SH-SY5Y (cell line): ENCODE measurements at regions not wholly inside any gene's neighbourhood (a gene's known extent, or its start where the extent isn't known, plus 50 kb on each side); places are given as distances from the start of the nearest gene placed in this dataset.
A peak's percentile ranks its signal among the peaks of the same experiment; 100 is the strongest.

Source experiments
- GATA2 ChIP-seq: IDR thresholded peaks from 2 replicates; pipeline ENCODE4 v1.6.1; 2011; ENCODE audit warnings: mild to moderate bottlenecking, low read depth, low read length
- GATA3 ChIP-seq: IDR thresholded peaks from 2 replicates; pipeline ENCODE4 v1.6.1; 2011; ENCODE audit warnings: low read depth, mild to moderate bottlenecking, low read length, moderate library complexity

GRCh38 chr6:119661078-119661477 is 311.5 kb upstream of the MAN1A1 start:
- TF ChIP-seq GATA3 (no peak), GATA2 (no peak)

- TF ChIP-seq GATA3: no peak
- TF ChIP-seq GATA2: no peak
Measured at GRCh38 chr6:119658917-119659316, 309.4 kb upstream of the MAN1A1 start.

DNA sequence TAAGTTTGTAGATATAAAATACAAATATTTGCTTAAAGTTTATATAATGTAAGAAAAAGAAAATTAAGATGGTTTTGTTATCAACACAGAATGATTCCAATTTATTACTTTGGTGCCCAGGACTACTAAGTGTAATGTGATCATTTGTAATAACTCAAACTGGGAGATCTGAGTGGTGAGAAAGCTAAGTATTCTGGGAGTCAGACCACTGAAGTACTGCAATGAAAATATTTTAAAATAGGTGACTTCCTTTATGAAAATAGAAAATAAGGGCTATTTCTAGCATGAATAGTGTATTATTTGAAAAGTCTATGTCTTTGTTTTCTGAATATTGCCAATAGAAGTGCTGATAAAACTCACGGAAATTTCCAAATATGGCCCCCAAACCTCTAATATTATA is 305.6 kb upstream of the MAN1A1 start:
- TF ChIP-seq GATA2 (no peak), GATA3 (no peak)

GRCh38 chr6:119653329-119653728 is 303.8 kb upstream of the MAN1A1 start:
- no peak for TF ChIP-seq GATA3
- no peak for TF ChIP-seq GATA2

DNA sequence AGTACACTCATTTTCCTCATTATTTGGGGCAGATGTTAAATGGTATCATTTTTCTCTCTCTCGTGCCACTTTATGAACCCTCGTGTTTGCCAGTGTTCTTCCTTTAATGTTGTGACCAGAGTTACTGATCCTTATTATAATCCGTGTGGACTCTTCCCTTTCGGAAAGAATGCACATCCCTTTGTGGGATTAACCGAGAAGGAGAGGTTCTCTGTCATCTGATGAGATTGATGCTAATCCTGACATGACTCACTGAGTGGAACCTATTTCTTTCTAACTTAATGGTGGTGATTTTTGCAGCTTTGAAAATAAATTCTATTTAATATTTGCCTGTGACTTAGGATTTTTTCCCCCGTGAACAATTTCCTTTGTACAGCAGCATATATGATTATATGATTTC is 300.0 kb upstream of the MAN1A1 start:
- TF ChIP-seq GATA2: no peak
- TF ChIP-seq GATA3: no peak

DNA sequence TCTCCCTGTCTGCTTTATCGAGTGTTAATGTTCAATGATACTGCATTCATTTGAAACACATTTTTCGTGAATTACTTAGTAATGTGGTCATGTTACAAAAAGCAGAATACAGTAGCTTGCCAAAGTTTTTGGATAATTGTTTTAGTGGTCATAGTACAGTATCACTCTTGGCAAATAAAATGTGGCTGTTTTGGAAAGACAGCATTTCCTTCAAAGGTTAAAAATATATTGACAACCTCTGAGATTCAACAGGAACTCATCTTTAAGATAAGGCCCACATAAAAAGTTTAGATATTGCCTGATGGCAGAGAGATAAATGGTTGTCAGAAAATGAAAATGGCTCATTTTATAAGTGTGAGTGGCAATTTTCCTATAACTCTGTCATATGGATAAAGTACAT is 297.7 kb upstream of the MAN1A1 start:
- TF ChIP-seq GATA3 (peak; percentile 85), GATA2 (peak; percentile 64)

DNA sequence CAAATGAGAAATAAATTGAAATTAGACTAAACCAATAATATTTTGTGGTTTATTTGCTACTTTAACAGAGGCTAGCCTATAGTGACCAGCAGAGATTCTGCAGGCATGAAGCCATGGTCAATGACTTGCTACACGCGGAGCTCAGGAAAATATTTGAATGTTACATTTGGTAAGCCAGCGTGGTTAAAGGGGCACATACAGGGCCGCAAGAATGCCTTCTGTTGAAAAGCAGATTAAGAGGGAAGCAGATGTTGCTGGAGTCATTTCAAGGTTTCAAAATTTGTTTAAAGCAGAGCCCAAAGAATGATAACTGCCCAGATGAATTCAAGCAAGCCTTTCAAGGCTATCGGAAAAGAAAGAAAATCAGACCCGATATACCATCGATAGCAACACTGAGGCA is 294.3 kb upstream of the MAN1A1 start:
- TF ChIP-seq GATA2 (no peak), GATA3 (no peak)

DNA sequence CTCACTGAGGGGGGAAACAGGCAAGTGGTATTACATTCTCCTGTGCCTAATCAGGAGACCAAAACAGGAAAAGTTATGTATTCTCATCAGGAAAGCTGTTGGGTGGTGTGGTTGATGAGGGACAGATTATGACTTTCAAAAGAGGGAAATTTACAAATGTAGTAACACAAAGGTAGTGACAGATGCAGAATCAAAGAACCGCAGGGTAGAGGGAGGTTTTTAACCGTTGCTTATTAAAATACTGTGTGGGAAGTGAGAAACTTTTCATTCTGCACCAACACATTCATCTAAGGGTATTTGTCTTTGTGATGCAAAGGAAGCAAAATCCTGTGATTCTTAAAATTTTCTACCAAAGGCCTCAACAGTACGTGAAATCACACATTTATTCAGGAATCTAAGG is 288.2 kb upstream of the MAN1A1 start:
- TF ChIP-seq GATA2: no peak
- TF ChIP-seq GATA3: no peak

GRCh38 chr6:119636060-119636459 is 286.5 kb upstream of the MAN1A1 start:
- TF ChIP-seq GATA3 (no peak), GATA2 (no peak)

- TF ChIP-seq GATA3 (no peak), GATA2 (no peak)
Measured at GRCh38 chr6:119633461-119633860, 283.9 kb upstream of the MAN1A1 start.

DNA sequence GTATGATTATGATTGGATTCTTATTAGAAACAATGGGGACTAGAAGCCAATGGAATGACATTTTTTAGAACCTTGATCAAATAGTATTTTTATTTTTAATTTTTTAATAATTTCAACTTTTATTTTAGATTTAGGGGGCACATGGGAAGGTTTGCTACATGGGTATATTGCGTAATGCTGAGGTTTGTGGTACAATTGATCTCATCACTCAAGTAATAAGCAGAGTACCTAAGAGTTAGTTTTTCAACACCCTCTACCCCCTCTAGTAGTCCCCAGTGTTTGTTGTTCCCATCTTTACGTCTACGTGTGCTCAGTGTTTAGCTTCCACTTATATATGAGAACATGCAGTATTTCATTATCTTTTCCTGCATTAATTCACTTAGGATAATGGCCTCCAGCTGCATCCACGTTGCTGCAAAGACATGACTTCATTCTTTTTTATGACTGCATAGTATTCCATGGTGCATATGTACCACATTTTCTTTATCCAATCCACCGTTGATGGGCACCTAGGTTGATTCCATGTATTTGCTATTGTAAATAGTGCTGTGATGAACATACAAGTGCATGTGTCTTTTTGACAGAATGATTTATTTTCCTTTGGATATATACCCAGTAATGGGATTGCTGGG is 281.1 kb upstream of the MAN1A1 start:
- TF ChIP-seq GATA3: no peak
- no peak for TF ChIP-seq GATA2

DNA sequence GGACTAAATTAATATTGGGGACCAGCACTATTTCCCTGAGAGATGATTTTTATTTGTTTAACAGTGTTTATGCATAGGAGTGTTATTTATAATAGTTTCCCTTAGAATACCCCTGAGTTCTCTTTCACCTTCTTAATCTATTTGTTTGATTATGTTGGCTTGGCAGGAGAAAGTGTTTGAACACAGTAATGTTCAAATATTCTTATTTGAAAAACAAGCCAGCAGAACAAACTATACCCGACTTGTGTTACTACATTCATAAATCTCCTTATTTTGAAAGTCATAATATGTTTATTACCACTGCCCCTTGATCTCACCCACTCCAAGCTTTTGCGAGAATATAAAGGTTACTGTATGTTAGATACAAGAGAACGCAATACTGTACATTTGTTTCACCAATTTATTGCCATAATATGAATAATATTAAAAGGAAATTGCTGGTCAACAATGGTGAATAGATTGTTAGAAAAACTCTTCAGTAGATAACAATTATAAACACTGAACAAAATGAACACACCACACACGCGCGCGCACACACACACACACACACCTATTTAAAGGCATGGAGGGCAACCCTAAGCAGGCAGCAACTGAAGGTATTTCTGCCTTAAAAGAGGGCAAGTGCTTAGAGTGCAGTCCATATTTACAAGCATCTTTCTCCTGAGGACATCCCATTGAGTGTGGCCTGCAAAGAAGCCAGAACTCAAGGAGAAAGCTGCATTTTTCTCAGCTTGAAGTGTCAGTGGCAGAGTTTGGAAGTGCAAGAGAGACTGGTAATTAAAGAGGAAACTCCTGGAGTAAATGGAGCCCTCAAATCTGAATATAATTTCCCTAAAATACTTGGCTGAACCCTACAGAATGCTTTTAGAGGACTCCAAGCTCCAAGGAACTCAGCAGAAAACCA is 279.4 kb upstream of the MAN1A1 start:
- TF ChIP-seq GATA3 (no peak), GATA2 (no peak)

DNA sequence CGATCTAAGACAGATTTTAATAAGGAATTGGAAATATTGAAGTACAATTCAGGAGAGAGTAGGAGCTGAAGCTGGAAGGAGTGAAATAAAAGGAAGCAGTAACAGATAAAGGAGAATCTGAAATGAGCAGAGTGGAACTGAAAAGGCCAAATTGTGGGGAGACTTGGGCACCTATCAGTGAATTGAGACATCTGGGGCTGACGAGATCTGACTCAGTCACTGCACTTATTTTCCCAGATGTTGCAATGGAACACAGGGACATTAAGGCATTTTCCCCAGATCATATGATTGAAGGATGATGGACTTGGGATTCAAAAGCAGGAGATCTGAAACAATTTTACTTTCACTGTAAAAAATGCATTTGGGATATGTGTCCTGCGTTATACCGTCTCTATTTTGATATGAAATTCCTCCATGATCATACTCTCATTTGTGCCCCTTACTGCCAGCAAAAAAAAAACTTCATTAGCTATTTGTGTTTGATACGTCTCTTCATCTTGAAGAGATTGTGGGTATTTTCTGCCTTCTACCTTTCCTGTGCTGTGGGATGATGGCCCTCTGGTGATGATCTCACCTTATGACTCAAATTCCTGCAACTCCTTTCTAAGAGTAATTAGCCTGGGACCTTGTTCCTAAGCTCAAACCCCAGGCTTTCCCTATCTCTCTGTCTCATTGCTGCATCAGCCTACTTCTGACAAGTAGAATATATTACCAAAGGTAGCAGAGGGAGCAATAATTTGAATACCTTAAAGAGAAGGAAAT is 278.5 kb upstream of the MAN1A1 start:
- TF ChIP-seq GATA2 (no peak), GATA3 (no peak)

- TF ChIP-seq GATA3 (no peak), GATA2 (no peak)
Measured at GRCh38 chr6:119626884-119627619, 277.5 kb upstream of the MAN1A1 start.
